GM12874 (cell line): ENCODE measurements at regions not wholly inside any gene's neighbourhood (a gene's known extent, or its start where the extent isn't known, plus 50 kb on each side); places are given as distances from the start of the nearest gene placed in this dataset.

Experiments
- TF ChIP-seq, protein P1 (sequence below): IDR thresholded peaks from 2 replicates; pipeline ENCODE4 v1.5.1; 2011; ENCODE audit warnings: low read depth, mild to moderate bottlenecking, control low read depth, low read length, moderate library complexity; ENCODE audit not compliant: insufficient read depth

DNA sequence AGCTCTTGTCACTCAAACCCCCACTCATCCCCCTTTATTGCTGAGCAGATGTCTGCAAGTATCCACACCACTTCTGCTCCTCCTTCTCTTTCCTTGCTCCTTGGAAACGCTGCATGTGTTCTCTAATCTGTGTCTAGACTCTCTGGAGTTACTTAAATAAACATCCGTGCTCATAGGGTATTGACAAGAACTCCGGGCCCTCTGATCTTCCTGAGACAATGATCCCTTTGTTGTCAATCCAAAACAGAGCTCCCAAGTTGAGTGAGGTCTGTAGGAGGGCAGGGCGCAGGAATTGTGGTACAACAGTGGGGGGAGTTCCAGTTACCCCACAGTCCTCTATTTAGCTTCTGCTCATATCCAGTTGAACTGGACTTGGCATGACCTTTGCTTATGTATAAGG, 489.0 kb downstream of the SNAPC1 start:
- TF ChIP-seq, protein P1, sequence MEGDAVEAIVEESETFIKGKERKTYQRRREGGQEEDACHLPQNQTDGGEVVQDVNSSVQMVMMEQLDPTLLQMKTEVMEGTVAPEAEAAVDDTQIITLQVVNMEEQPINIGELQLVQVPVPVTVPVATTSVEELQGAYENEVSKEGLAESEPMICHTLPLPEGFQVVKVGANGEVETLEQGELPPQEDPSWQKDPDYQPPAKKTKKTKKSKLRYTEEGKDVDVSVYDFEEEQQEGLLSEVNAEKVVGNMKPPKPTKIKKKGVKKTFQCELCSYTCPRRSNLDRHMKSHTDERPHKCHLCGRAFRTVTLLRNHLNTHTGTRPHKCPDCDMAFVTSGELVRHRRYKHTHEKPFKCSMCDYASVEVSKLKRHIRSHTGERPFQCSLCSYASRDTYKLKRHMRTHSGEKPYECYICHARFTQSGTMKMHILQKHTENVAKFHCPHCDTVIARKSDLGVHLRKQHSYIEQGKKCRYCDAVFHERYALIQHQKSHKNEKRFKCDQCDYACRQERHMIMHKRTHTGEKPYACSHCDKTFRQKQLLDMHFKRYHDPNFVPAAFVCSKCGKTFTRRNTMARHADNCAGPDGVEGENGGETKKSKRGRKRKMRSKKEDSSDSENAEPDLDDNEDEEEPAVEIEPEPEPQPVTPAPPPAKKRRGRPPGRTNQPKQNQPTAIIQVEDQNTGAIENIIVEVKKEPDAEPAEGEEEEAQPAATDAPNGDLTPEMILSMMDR: no peak

DNA sequence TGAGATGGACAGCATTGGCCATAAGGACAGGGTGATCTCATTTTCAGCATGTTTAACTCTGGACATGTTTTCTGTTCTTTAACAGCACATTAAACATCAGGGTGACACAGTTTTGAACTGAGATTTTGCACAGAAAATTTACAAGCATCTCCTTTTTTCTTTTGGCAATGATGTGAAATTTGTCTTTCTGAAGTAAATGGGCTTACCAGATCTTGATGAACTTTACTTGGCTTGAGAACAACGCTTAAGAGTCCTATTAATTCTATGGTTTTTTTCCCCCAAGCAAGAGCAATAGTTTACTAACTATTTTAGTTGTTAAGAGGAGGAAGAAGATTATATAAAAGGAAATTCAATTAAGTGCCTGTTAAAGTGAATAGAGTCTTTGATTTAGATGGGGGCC, 491.0 kb downstream of the SNAPC1 start:
- TF ChIP-seq, protein P1: no peak

DNA sequence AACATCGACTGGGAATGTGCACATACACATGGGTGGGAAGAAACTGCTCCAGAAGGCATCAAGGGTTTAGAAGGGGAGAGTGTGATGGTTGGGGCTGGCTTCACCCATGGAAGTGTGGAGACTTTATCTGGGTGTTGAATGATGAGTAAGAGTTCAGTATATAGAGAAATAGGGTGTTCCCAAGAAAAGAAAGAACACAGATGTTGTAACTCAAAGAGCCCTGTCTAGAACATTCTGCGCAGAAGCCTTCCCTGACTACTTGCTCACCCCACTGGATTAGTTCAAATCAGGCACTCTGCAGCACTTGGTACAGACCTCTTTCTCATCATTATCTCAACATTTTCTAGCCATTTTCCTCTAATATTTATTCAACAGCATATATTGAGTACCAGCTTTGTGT, 491.7 kb downstream of the SNAPC1 start:
- TF ChIP-seq, protein P1: no peak

DNA sequence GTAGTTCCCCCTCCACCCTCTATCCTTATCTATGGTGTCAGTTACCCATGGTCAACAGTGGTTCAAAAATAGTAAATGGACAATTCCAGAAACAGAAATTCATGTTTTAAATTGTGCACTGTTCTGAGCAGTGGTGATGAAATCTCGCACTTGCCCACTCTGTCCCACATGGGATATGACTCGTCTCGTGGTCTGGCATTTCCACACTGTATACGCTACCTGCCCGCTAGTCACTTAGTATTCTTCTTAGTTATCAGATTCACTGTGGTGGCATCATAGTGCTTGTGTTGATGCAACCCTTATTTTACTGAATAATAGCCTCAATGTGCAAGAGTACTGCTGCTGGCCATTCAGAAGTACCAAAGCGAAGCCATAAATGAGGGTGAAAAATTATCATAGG, 507.0 kb downstream of the SNAPC1 start:
- TF ChIP-seq, protein P1: no peak

DNA sequence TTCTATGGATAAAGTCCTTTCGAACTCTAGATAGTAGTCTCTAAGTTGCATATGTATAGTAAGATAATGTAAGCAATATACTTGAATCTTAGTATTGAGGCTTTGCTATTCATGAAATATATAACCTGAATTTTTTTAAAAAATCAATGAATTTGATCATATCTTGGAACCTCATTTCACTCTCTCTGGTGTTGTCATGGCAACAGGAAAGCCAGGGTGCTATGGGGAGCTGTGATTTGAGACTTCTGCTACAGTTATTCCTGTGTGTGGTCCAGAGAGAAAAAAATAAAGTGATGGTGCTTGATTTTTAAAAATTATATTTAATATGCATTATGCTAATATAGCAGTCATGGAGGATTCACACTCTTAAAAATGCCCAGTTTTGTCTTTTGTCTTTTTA, 508.0 kb downstream of the SNAPC1 start:
- TF ChIP-seq, protein P1: no peak

DNA sequence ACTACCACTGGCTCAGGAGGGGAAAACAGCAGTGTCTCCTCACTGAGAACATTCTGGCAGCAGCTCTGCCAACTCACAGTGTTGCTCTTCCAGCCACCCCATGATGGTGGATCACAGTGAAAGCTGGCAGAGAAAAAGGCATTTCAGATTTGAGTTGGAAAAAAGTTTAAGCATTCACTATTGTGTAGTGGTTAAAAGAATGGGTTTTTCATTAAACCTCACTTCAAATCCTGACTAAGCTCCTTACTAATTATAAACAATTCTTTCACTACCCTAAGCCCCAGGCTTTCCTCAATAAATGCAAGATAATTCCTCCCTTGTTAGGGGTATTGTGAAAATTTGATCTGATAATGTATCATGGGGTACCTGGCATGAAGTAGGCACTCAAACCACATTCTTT, 518.1 kb downstream of the SNAPC1 start:
- TF ChIP-seq, protein P1: no peak

DNA sequence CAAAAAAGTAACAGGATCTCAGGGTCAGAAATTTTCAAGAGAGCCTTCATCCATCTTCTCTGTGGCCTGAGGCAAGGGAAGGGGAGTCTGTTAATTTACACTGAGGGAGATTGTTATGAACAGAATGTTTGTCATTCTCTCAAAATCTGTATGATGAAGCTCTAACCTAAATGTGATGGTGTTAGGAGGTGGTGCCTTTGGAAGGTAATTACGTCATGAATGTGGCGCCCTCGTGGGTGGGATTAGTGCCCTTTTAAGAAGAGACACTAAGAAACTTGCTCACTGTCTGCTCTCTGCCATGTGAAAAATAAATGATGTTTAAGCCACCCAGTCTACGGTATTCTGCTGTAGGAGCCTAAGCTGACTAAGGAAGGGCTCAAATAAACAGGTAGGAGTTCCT, 521.6 kb downstream of the SNAPC1 start:
- TF ChIP-seq, protein P1: no peak

DNA sequence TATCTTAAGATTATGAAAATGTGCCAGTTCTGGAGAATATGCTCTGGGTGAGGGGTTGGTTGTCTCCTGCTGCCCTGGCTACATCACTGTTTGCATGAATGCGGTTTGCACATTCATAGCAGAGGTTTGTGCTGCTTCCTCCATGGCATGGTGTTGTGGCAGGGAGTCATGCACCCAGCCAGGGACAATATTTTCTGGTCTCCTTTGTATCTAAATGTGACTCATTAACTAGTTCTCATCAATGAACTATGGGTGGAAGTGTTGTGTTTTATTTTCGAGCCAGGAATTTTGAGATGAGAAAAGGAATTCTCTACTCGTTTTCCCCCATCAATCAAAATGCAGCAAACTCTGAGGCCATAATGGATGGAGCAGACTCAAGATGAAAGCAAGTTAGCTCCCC, 527.3 kb downstream of the SNAPC1 start:
- TF ChIP-seq, protein P1: no peak
